Stimulated activated CD4-positive, alpha-beta T cell treated with anti-CD3 and anti-CD28 coated beads, Interleukin-2, amount 100 ng/mL, for 48 hours (primary cell): ENCODE measurements at regions not wholly inside any gene's neighbourhood (a gene's known extent, or its start where the extent isn't known, plus 50 kb on each side); places are given as distances from the start of the nearest gene placed in this dataset.
"Not testable (repeated sequence)": the region's sequence is repeated elsewhere in the genome, so short reads cannot be mapped to it uniquely, and the experiment has no call there.

Experiments
- DNase-seq, 2 donors: peaks; one replicate each; pipeline ENCODE4 v3.0.0-alpha.2; 2020

GRCh38 chr13:80840316-80840976 lies 499.5 kb upstream of the SPRY2 start:
- DNase-seq: no peak

GRCh38 chr13:80835902-80836301 lies 495.0 kb upstream of the SPRY2 start:
- DNase-seq: no peak

GRCh38 chr13:80830431-80830830 lies 489.5 kb upstream of the SPRY2 start:
- no peak for DNase-seq

- no peak for DNase-seq
Observed at GRCh38 chr13:80828759-80829158, 487.8 kb upstream of the SPRY2 start.

GRCh38 chr13:80825276-80825675 lies 484.4 kb upstream of the SPRY2 start:
- no peak for DNase-seq

- DNase-seq: no peak
Observed at GRCh38 chr13:80824229-80824628, 483.3 kb upstream of the SPRY2 start.

GRCh38 chr13:80823472-80823871 lies 482.5 kb upstream of the SPRY2 start:
- DNase-seq: no peak

- DNase-seq: no peak
Observed at GRCh38 chr13:80821466-80821865, 480.5 kb upstream of the SPRY2 start.

- DNase-seq: no peak
Observed at GRCh38 chr13:80817979-80818378, 477.1 kb upstream of the SPRY2 start.

- DNase-seq: no peak
Observed at GRCh38 chr13:80814541-80814940, 473.6 kb upstream of the SPRY2 start.

- DNase-seq: not testable (repeated sequence)
Observed at GRCh38 chr13:80810294-80810693, 469.4 kb upstream of the SPRY2 start.

- no peak for DNase-seq
Observed at GRCh38 chr13:80802946-80803345, 462.0 kb upstream of the SPRY2 start.

- DNase-seq: no peak
Observed at GRCh38 chr13:80798576-80799133, 457.7 kb upstream of the SPRY2 start.

GRCh38 chr13:80787604-80788003 lies 446.7 kb upstream of the SPRY2 start:
- DNase-seq: no peak

GRCh38 chr13:80783926-80784565 lies 443.1 kb upstream of the SPRY2 start:
- no peak for DNase-seq

- no peak for DNase-seq
Observed at GRCh38 chr13:80782441-80782840, 441.5 kb upstream of the SPRY2 start.

- no peak for DNase-seq
Observed at GRCh38 chr13:80778297-80778696, 437.4 kb upstream of the SPRY2 start.

- DNase-seq: no peak
Observed at GRCh38 chr13:80757694-80758093, 416.8 kb upstream of the SPRY2 start.

- no peak for DNase-seq
Observed at GRCh38 chr13:80755910-80756309, 415.0 kb upstream of the SPRY2 start.

- DNase-seq: no peak
Observed at GRCh38 chr13:80754441-80754840, 413.5 kb upstream of the SPRY2 start.

- no peak for DNase-seq
Observed at GRCh38 chr13:80753866-80754265, 412.9 kb upstream of the SPRY2 start.

GRCh38 chr13:80751854-80752253 lies 410.9 kb upstream of the SPRY2 start:
- DNase-seq: no peak

- no peak for DNase-seq
Observed at GRCh38 chr13:80744147-80744914, 403.4 kb upstream of the SPRY2 start.

- DNase-seq: no peak
Observed at GRCh38 chr13:80742033-80742432, 401.1 kb upstream of the SPRY2 start.
